MCF 10A (cell line): ENCODE measurements at regions not wholly inside any gene's neighbourhood (a gene's known extent, or its start where the extent isn't known, plus 50 kb on each side); places are given as distances from the start of the nearest gene placed in this dataset.
"Not testable (repeated sequence)": the region's sequence is repeated elsewhere in the genome, so short reads cannot be mapped to it uniquely, and the experiment has no call there.

Experiments
- BruUV-seq: library from RNA; stranded (reverse); fragments of 400-500 nt; replicated peaks from 2 replicates; lab custom pipeline; 2021; lab: Mats Ljungman, UMichigan
- CTCF ChIA-PET: fragments of 300-600 bp; sonication (Branson Sonifier 250); formaldehyde crosslinking; extraction: SDS; loops from one replicate; lab custom pipeline; 2021; ENCODE audit warnings: antibody characterized with exemption, inconsistent platforms; lab: Yijun Ruan, JAX
- POLR2A ChIA-PET: fragments of 300-600, 350-650 bp; sonication (Branson Sonifier 250); formaldehyde crosslinking; extraction: SDS; loops from one replicate; lab custom pipeline; 2020; ENCODE audit warnings: antibody characterized with exemption, inconsistent platforms; lab: Yijun Ruan, JAX
- DNase-seq: peaks from one replicate; pipeline ENCODE4 v3.0.0-alpha.2; 2018; ENCODE audit not compliant: unreplicated experiment
- H3K27ac Mint-ChIP-seq: one replicate; pipeline ENCODE4 v1.8.0; 2022; ENCODE audit warnings: mild to moderate bottlenecking, low read depth, mixed read lengths; ENCODE audit not compliant: unreplicated experiment
- H3K27me3 Mint-ChIP-seq: one replicate; pipeline ENCODE4 v1.8.0; 2022; ENCODE audit warnings: mixed read lengths; ENCODE audit not compliant: insufficient read depth, unreplicated experiment
- H3K36me3 Mint-ChIP-seq: one replicate; pipeline ENCODE4 v1.8.0; 2022; ENCODE audit warnings: mild to moderate bottlenecking, moderate library complexity, mixed read lengths; ENCODE audit not compliant: insufficient read depth, unreplicated experiment
- H3K4me1 Mint-ChIP-seq: one replicate; pipeline ENCODE4 v1.8.0; 2022; ENCODE audit warnings: mixed read lengths; ENCODE audit not compliant: insufficient read depth, unreplicated experiment
- H3K4me3 Mint-ChIP-seq: one replicate; pipeline ENCODE4 v1.8.0; 2022; ENCODE audit warnings: mild to moderate bottlenecking, moderate library complexity, mixed read lengths; ENCODE audit not compliant: unreplicated experiment
- H3K9me3 Mint-ChIP-seq: one replicate; pipeline ENCODE4 v1.8.0; 2022; ENCODE audit warnings: mixed read lengths; ENCODE audit not compliant: unreplicated experiment
- intact Hi-C: fragments of 100-400 bp; cut with micrococcal nuclease; formaldehyde crosslinking; loops from 2 replicates; pipeline ENCODE4 v1.14.1; 2022
- TF ChIP-seq, protein P1 (sequence below): fragments of 200-600 bp; IDR thresholded peaks from one replicate; pipeline ENCODE4 v1.8.0; 2022; ENCODE audit warnings: antibody characterized with exemption, mild to moderate bottlenecking; ENCODE audit not compliant: unreplicated experiment

DNA sequence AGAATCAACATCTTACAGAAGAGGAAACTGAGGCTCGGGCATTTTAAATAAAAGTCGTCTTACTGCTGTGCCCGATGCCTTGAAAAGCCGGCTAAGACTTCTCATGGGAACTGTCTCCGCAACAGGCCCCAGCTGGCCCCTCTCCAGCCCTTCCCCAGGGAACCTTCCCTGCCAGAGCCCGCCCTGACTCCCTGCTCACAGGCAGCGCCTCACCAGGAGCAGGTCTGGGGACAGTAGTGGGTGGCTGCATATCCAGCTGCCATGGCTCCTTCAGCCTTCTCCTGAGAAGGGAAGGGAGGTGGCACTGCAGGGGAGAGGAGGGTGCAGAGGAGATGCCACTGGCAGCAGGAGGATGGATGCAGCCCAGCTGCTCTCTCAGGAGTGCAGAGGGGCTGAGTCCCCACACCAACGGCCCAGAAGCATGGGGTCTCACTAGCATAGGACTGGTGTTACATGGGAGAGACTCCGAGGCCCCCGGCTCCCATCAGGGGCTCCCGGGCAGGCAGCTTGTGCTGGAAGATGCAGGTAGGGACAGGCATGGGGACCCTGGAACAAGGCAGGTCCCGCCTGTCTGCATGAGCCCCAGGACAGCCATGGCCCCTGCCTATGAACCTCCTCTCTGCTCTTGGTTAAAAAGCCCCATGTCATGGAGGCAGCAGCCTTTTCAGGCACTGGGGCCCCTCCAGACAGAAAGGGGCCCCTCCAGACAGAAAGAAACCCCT, 216.4 kb upstream of the SGCG start:
- Mint-ChIP-seq H3K4me1 (no peaks in the 10 kb centered on the region), H3K27me3 (peaks cover 7% of the 10 kb centered on the region), H3K4me3 (no peak overlapping the region), H3K36me3 (no peaks in the 10 kb centered on the region), H3K27ac (no peak overlapping the region), H3K9me3 (no peaks in the 10 kb centered on the region)
- TF ChIP-seq, protein P1, sequence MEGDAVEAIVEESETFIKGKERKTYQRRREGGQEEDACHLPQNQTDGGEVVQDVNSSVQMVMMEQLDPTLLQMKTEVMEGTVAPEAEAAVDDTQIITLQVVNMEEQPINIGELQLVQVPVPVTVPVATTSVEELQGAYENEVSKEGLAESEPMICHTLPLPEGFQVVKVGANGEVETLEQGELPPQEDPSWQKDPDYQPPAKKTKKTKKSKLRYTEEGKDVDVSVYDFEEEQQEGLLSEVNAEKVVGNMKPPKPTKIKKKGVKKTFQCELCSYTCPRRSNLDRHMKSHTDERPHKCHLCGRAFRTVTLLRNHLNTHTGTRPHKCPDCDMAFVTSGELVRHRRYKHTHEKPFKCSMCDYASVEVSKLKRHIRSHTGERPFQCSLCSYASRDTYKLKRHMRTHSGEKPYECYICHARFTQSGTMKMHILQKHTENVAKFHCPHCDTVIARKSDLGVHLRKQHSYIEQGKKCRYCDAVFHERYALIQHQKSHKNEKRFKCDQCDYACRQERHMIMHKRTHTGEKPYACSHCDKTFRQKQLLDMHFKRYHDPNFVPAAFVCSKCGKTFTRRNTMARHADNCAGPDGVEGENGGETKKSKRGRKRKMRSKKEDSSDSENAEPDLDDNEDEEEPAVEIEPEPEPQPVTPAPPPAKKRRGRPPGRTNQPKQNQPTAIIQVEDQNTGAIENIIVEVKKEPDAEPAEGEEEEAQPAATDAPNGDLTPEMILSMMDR = no peak
- intact Hi-C loops = no loop called here
- ChIA-PET CTCF (no interaction called here), POLR2A (no interaction called here)
- BruUV-seq = no TSS peak
- no peak for DNase-seq

DNA sequence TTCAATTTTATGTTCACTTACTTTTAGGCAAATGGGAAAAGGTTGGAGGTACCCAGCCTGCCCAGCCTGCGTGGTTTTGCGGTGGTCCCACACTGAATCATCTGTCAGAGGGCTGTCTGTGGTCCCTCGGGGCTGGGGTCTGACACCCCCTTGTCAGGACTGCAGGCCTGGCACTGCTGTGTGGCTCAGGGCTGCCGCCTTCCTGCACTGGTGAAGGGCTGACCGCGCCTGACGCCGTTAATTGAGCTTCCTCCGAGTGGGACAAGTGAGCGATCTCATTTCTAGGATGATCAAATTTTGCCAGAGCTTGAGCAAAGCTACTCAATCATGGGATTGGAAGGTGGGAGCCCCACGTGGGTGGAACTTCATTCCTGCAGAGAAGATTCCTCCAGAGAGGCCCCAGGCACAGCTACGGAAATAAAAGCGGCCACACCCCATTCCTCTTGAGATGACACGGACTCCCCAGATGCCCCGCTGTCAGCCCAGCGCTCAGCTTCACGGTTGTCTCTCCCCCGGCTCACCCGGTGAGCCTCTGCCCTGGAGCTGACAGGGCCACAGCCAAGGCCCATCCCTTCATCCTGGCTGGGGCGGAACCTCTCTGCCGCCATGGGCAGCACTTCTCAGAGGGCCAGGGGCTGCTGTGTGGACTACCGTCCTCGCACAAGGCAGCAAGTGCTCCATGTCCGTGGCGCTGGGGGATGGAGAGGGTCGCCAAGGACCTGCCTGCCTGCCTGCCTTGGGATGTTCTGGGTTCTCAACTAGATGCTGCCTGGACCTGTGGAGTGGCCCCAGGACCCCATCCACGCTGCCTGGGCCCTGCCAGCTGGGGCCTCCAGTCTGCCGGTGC, 215.5 kb upstream of the SGCG start:
- DNase-seq, intact Hi-C loops, H3K27ac Mint-ChIP-seq, H3K9me3 Mint-ChIP-seq, POLR2A ChIA-PET, H3K4me3 Mint-ChIP-seq, H3K4me1 Mint-ChIP-seq, H3K36me3 Mint-ChIP-seq, BruUV-seq, CTCF ChIA-PET, H3K27me3 Mint-ChIP-seq: not testable (repeated sequence)

DNA sequence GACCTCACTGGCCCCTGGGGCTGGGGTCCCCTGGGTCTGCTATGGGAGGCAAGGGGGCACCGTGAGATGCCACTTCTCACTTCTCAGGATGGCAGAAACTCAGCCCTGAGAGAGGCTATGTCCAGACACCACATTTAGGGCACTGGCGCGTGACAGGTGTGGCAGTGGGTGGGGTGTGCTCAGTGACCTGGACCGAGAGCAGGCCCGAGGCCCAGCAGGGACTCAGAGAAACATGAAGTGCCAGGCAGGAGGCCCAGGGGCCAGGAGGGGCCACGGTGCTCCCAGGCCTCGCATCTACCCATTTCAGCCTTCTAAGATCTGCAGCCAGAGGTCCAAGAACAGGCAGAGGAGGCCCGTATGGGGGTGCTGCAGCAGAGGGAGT, 214.9 kb upstream of the SGCG start:
- CTCF ChIA-PET, intact Hi-C loops, BruUV-seq: not testable (repeated sequence)

DNA sequence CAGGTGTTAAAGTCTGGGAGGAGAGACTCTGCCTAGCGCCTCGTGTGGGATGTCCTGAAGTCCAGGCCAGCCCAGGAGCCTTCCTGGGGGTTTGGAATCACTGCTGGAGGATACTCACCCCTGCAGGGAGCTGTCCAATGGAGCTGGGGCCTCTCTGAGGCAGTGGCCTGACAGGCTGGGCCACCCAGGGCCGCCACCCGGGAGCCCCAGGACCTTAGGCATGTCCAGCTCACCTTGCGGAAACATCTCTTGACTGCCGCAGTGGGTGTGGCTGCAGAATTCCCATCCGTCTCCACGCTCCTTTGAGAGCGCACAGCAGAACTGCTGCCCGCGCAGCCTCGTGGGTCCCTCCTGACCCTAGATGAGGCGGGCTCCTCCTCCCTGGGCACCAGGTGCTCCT, 214.0 kb upstream of the SGCG start:
- intact Hi-C loops, BruUV-seq, H3K36me3 Mint-ChIP-seq, DNase-seq, H3K4me1 Mint-ChIP-seq, H3K4me3 Mint-ChIP-seq, POLR2A ChIA-PET, CTCF ChIA-PET, H3K9me3 Mint-ChIP-seq, H3K27ac Mint-ChIP-seq, H3K27me3 Mint-ChIP-seq: not testable (repeated sequence)

More for the DNA sequence above, 214.9 kb upstream of the SGCG start:
- H3K4me3 Mint-ChIP-seq, H3K36me3 Mint-ChIP-seq, H3K9me3 Mint-ChIP-seq, H3K4me1 Mint-ChIP-seq, POLR2A ChIA-PET, H3K27ac Mint-ChIP-seq, DNase-seq, H3K27me3 Mint-ChIP-seq: not testable (repeated sequence)

DNA sequence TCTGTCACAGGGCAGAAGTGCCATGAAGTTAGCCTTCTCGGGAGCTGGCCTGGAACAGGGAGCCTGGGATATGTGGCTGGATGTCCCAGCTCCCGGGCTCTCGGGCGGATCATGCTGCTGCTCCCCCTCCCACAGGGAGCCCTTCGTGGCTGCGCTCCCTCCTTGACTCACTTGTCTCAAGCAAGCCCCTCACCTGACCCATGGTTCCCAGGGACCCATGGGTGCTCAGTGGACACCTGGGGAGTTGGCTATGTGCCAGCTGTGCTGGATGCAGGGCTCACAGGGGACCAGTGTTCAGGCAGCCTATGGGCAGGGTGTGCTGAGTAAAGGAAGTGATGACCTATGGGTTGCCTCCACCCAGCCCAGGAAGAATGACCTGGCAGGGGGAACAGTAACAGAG, 213.1 kb upstream of the SGCG start:
- no peaks in the 10 kb centered on the region for H3K36me3 Mint-ChIP-seq
- intact Hi-C loops = no loop called here
- TF ChIP-seq, protein P1 = no peak
- H3K4me3 Mint-ChIP-seq = no peak overlapping the region
- no peak for DNase-seq
- H3K9me3 Mint-ChIP-seq = no peaks in the 10 kb centered on the region
- ChIA-PET POLR2A (no interaction called here), CTCF (interaction anchor here (0.6 kb wide), 1 partner anchor 1165 kb away, joined by 3 read pairs; no protein-coding TSS in a partner anchor)
- H3K27me3 Mint-ChIP-seq = peaks cover 7% of the 10 kb centered on the region
- no peak overlapping the region for H3K27ac Mint-ChIP-seq
- H3K4me1 Mint-ChIP-seq = no peaks in the 10 kb centered on the region
- no TSS peak for BruUV-seq
